ENCODE measurements at regions not wholly inside any gene's neighbourhood (a gene's known extent, or its start where the extent isn't known, plus 50 kb on each side); places are given as distances from the start of the nearest gene placed in this dataset.
"Not testable (repeated sequence)": the region's sequence is repeated elsewhere in the genome, so short reads cannot be mapped to it uniquely, and the experiment has no call there.

DNA sequence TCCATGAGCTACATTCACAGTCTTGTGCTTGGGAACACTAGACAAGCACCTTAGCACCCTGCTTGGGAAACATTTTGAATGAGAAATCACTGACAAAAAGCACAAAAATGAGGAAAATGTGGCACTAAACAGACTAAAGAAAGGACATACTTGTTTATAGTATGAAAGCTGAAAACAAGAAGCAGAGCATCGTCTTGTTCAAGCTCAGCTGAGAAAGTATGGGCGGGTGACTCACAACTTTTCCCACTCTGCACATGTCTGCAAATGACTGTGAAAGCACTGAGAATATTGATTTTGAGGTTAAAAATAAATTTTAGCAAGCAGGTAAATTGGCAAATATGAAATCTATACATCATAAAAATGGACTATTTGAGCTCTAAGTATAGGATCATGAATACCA is 725.3 kb downstream of the COL12A1 start:
- TF ChIP-seq, protein P1, sequence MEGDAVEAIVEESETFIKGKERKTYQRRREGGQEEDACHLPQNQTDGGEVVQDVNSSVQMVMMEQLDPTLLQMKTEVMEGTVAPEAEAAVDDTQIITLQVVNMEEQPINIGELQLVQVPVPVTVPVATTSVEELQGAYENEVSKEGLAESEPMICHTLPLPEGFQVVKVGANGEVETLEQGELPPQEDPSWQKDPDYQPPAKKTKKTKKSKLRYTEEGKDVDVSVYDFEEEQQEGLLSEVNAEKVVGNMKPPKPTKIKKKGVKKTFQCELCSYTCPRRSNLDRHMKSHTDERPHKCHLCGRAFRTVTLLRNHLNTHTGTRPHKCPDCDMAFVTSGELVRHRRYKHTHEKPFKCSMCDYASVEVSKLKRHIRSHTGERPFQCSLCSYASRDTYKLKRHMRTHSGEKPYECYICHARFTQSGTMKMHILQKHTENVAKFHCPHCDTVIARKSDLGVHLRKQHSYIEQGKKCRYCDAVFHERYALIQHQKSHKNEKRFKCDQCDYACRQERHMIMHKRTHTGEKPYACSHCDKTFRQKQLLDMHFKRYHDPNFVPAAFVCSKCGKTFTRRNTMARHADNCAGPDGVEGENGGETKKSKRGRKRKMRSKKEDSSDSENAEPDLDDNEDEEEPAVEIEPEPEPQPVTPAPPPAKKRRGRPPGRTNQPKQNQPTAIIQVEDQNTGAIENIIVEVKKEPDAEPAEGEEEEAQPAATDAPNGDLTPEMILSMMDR (IDR thresholded peaks at IDR 0.05; ENCODE audit: insufficient read depth, missing control alignments) = no peak
- FAIRE-seq (no peak), DNase-seq (ENCODE audit: insufficient read length, low spot score) (no peak)

DNA sequence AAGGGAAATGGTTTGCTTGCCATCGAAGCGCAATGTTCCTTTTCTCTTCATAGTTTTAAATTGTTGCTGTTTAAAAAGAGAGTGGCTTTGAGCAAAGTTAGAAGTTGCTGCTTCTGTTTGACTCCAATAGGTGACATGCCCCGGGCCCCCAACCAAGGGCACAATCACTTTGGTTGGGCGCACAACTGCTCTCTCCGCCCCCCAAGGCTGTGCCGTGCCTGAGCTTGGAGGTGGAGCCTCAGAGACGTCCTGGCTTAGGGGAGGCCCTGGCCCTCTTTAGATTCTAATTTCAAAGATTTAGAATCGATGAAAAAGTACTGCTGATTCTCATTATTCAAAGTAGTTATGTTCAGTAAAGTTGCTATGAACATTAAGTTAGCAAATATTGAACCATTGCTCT is 725.9 kb downstream of the COL12A1 start:
- FAIRE-seq = no peak

DNA sequence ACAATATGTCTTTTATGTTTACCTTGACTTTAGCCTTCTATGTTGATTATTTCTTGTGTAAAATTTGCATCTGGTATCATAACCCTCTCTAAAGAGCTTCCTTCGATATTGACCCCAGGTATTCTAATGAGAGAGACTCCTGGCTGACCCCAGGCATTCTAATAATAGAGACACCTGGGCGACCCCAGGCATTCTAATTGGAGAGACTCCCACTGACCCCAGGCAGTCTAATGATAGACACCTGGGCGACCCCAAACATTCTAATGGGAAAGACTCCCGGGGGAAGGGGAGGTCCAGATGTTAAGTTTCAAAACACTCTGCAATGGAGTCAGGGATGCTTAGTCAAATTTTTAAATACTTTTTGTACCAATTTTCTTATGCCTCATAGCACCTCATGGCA is 726.4 kb downstream of the COL12A1 start:
- DNase-seq (ENCODE audit: insufficient read length, low spot score) = no peak
- FAIRE-seq = no peak
- TF ChIP-seq, protein P1 (IDR thresholded peaks at IDR 0.05; ENCODE audit: insufficient read depth, missing control alignments) = no peak

More for the DNA sequence above, 725.9 kb downstream of the COL12A1 start:
- TF ChIP-seq, protein P1 (IDR thresholded peaks at IDR 0.05; ENCODE audit: insufficient read depth, missing control alignments) = no peak
- DNase-seq (ENCODE audit: insufficient read length, low spot score) = no peak

DNA sequence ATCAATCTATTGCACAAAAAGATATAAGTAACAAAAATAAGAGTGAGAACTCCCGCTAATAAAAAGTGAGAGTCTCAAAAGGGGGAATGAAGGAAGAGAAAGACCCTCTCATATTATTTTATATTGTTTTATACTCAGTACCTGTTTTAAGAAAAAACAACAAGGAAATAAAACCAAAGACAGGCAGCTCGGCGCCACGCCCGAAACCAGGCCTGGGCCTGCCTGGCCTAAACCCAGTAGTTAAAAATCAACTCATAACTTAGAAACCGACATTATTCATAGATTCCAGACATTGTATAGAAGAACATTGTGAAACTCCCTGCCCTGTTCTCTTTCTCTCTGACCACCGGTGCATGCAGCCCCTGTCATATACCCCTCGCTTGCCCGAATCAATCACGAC is 731.8 kb downstream of the COL12A1 start:
- not testable (repeated sequence) for DNase-seq (ENCODE audit: insufficient read length, low spot score); FAIRE-seq

DNA sequence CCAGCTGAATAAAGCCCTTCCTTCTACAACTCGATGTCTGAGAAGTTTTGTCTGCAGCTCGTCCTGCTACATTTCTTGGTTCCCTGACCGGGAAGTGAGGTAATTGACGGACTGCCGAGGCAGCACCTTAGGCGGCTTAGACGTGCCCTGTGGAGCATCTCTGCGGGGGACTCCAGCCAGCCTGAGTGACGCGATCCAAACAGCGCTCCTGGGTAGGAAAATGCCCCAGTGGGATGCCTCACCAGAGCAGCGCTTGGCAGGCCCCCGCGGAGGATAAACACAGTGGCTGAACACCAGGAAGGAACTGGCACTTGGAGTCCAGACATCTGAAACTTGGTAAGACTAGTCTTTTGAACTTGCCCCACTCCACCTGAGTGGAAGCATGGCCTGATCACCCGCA is 737.3 kb downstream of the COL12A1 start:
- DNase-seq (ENCODE audit: insufficient read length, low spot score); FAIRE-seq: not testable (repeated sequence)

DNA sequence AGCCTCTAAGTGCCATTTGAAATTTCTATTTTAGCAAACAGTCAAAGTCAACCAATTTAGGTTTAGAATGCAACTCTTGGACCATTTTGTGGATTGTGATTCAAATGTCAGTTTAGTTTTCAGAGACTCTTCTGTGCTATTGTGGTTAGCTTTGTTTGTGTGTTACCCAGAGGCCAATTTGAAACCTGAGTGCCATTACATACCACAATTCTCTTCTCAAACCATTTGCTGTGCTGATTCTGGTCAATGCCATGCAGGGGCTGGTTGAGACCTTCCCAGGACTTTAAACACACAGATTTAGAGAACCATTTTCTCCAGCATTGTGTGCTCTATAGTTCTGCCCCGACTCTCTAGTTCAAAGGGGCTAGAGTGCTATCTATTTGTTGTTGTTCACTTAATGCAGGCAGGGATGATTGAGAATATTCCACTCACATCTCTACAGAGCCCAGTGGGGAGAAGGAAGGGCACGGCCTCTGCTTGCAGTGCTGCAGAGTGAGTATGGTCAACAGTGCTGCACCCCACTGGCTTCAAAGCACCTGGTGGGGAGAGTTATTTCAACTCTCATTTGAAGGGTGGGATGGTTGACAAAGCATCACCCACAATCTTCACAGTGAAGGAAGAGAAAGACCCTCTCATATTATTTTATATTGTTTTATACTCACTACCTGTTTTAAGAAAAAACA is 738.2 kb downstream of the COL12A1 start:
- no peak for FAIRE-seq
- no peak for DNase-seq (ENCODE audit: insufficient read length, low spot score)
- TF ChIP-seq, protein P1 (IDR thresholded peaks at IDR 0.05; ENCODE audit: insufficient read depth, missing control alignments) = no peak

DNA sequence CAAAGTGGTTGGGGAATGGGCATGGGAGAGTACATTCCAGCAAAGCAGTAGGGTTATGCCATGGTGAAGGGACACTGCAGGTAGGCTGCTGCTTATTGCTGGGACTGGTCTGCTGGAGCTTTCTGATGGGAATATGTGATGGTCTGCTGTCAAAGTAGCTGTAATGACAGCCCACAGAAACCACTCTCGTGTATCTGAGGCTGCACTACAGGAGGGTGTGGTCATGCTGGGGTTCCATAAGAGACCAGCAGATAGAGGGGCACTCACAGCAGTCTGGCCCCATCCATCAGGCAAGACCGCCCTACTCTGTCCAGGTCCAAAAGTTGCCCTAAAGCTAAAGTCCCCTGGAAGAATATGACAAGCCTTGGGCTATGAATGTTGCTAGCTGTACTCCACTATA is 739.3 kb downstream of the COL12A1 start:
- FAIRE-seq (no peak), DNase-seq (ENCODE audit: insufficient read length, low spot score) (no peak)
- TF ChIP-seq, protein P1 (IDR thresholded peaks at IDR 0.05; ENCODE audit: insufficient read depth, missing control alignments) = no peak

DNA sequence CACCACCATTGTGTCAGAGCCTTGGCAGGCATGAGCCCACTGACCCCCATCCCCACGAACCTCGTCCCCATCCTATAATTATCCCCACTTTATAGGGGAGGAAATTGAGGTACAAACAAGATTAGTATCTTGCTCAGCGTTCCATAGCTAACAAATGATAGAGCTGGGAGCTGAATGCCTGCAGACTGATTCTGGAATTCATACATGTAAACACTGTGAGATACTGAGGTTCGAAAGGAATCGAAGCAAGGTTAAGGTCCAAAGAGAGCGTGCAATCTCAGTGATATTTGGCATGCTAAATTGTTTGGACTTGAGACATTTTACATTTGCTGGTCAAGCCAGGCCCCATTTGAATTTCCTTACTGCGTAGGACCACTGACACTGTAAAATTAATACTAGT is 746.6 kb downstream of the COL12A1 start:
- TF ChIP-seq, protein P1 (IDR thresholded peaks at IDR 0.05; ENCODE audit: insufficient read depth, missing control alignments) = no peak
- DNase-seq (ENCODE audit: insufficient read length, low spot score) (no peak), FAIRE-seq (no peak)

Measured in D721Med (cell line).